GM18870 (cell line): ENCODE measurements at regions not wholly inside any gene's neighbourhood (a gene's known extent, or its start where the extent isn't known, plus 50 kb on each side); places are given as distances from the start of the nearest gene placed in this dataset.

ENCODE experiments used
- ATAC-seq: cut with Tn5 transposase; IDR thresholded peaks from one replicate; pipeline ENCODE4 v1.9.1; 2021; ENCODE audit warnings: moderate library complexity; ENCODE audit not compliant: unreplicated experiment

- no peak for ATAC-seq
These were observed 882.0 kb downstream of the LTN1 start for GRCh38 chr21:28110716-28111115.

GRCh38 chr21:28110074-28110473 is 882.6 kb downstream of the LTN1 start:
- ATAC-seq, result no peak

- ATAC-seq, result no peak
These were observed 886.2 kb downstream of the LTN1 start for GRCh38 chr21:28106370-28106890.

GRCh38 chr21:28104346-28104745 is 888.3 kb downstream of the LTN1 start:
- ATAC-seq, result no peak

GRCh38 chr21:28100366-28100765 is 892.3 kb downstream of the LTN1 start:
- ATAC-seq, result no peak

- ATAC-seq, result no peak
These were observed 893.5 kb downstream of the LTN1 start for GRCh38 chr21:28099001-28099705.

GRCh38 chr21:28091466-28091865 is 901.2 kb downstream of the LTN1 start:
- no peak for ATAC-seq

- no peak for ATAC-seq
These were observed 902.1 kb downstream of the LTN1 start for GRCh38 chr21:28090546-28090945.

- ATAC-seq, result no peak
These were observed 902.9 kb downstream of the LTN1 start for GRCh38 chr21:28089599-28090441.

- ATAC-seq, result no peak
These were observed 905.7 kb downstream of the LTN1 start for GRCh38 chr21:28086861-28087581.

GRCh38 chr21:28084951-28085350 is 907.7 kb downstream of the LTN1 start:
- ATAC-seq, result no peak

GRCh38 chr21:28083350-28083749 is 909.3 kb downstream of the LTN1 start:
- ATAC-seq, result no peak

GRCh38 chr21:28078126-28078525 is 914.6 kb downstream of the LTN1 start:
- ATAC-seq, result no peak

- no peak for ATAC-seq
These were observed 918.0 kb downstream of the LTN1 start for GRCh38 chr21:28074676-28075075.

GRCh38 chr21:28072601-28073000 is 920.1 kb downstream of the LTN1 start:
- ATAC-seq, result no peak

GRCh38 chr21:28069450-28069923 is 923.2 kb downstream of the LTN1 start:
- no peak for ATAC-seq

GRCh38 chr21:28068455-28069358 is 924.0 kb downstream of the LTN1 start:
- no peak for ATAC-seq

- ATAC-seq, result no peak
These were observed 925.9 kb downstream of the LTN1 start for GRCh38 chr21:28066596-28067387.

- no peak for ATAC-seq
These were observed 926.6 kb downstream of the LTN1 start for GRCh38 chr21:28066076-28066475.
